IMR-90 (cell line): ENCODE measurements at regions not wholly inside any gene's neighbourhood (a gene's known extent, or its start where the extent isn't known, plus 50 kb on each side); places are given as distances from the start of the nearest gene placed in this dataset.

Experiments
- ATAC-seq: fragments of 200-7000 bp; cut with Tn5 transposase; 2 replicates; pipeline ENCODE4 v1.9.1; 2020; ENCODE audit warnings: low read depth, mild to moderate bottlenecking, moderate library complexity
- BruUV-seq: library from RNA; stranded (reverse); fragments of 400-500 nt; replicated peaks from 2 replicates; lab custom pipeline; 2021; lab: Mats Ljungman, UMichigan
- CTCF ChIA-PET: fragments of 300-600 bp; formaldehyde crosslinking; extraction: SDS; loops from one replicate; lab custom pipeline; 2021; ENCODE audit warnings: antibody characterized with exemption; lab: Yijun Ruan, JAX
- POLR2A ChIA-PET: fragments of 300-600 bp; sonication (Branson Sonifier 250); formaldehyde crosslinking; loops from one replicate; lab custom pipeline; 2022; ENCODE audit warnings: antibody characterized with exemption; ENCODE audit not compliant: unreplicated experiment; lab: Charles Lee
- DNase-seq: peaks from one replicate; pipeline ENCODE4 v3.0.0; 2013
- H2AFZ ChIP-seq: replicated peaks from 2 replicates; pipeline ENCODE3; 2013; ENCODE audit warnings: low read length, mild to moderate bottlenecking; ENCODE audit not compliant: poor library complexity
- H2AK5ac ChIP-seq: 2 replicates; pipeline ENCODE4 v1.6.1; 2013; ENCODE audit warnings: low read depth, low read length, inconsistent platforms
- H2AK9ac ChIP-seq: replicated peaks from 2 replicates; pipeline ENCODE3; 2013; ENCODE audit warnings: mild to moderate bottlenecking, low read depth, low read length, moderate library complexity; ENCODE audit not compliant: poor library complexity
- H2BK120ac ChIP-seq: 2 replicates; pipeline ENCODE4 v1.6.1; 2013; ENCODE audit warnings: low read depth, low read length, inconsistent platforms
- H2BK15ac ChIP-seq: 3 replicates; pipeline ENCODE4 v1.6.1; 2013; ENCODE audit warnings: low read depth, low read length, inconsistent platforms
- H2BK20ac ChIP-seq: 2 replicates; pipeline ENCODE4 v1.6.1; 2013; ENCODE audit warnings: low read depth, mild to moderate bottlenecking, inconsistent platforms, low read length, moderate library complexity
- H2BK5ac ChIP-seq: 2 replicates; pipeline ENCODE4 v1.6.1; 2013; ENCODE audit warnings: mild to moderate bottlenecking, low read depth, low read length, inconsistent platforms; ENCODE audit not compliant: poor library complexity, severe bottlenecking
- H3K14ac ChIP-seq: replicated peaks from 2 replicates; pipeline ENCODE4 v1.6.1; 2013; ENCODE audit warnings: low read depth, low read length, inconsistent platforms
- H3K18ac ChIP-seq: 2 replicates; pipeline ENCODE4 v1.6.1; 2013; ENCODE audit warnings: low read depth, low read length, control low read depth
- H3K23ac ChIP-seq: 2 replicates; pipeline ENCODE4 v1.6.1; 2013; ENCODE audit warnings: low read depth, low read length, inconsistent platforms
- H3K27ac ChIP-seq: 2 replicates; pipeline ENCODE4 v1.5.1; 2013; ENCODE audit warnings: mild to moderate bottlenecking, control low read depth, low read length; ENCODE audit not compliant: insufficient read depth
- H3K27me3 ChIP-seq: 2 replicates; pipeline ENCODE4 v1.6.1; 2013; ENCODE audit warnings: low read length; ENCODE audit not compliant: control insufficient read depth, insufficient read depth
- H3K36me3 ChIP-seq: 2 replicates; pipeline ENCODE4 v1.6.1; 2013; ENCODE audit warnings: low read length, mixed read lengths; ENCODE audit not compliant: control insufficient read depth, insufficient read depth
- H3K4ac ChIP-seq: 2 replicates; pipeline ENCODE4 v1.6.1; 2013; ENCODE audit warnings: low read depth, low read length, inconsistent platforms
- H3K4me1 ChIP-seq: 2 replicates; pipeline ENCODE4 v1.6.1; 2013; ENCODE audit warnings: low read length, mixed read lengths; ENCODE audit not compliant: control insufficient read depth, insufficient read depth
- H3K4me2 ChIP-seq: 2 replicates; pipeline ENCODE4 v1.6.1; 2013; ENCODE audit warnings: low read depth, mild to moderate bottlenecking, control low read depth, low read length, moderate library complexity
- H3K4me3 ChIP-seq: 2 replicates; pipeline ENCODE4 v1.5.1; 2013; ENCODE audit warnings: low read depth, mild to moderate bottlenecking, control low read depth, low read length, moderate library complexity; ENCODE audit not compliant: insufficient read depth
- H3K56ac ChIP-seq: 2 replicates; pipeline ENCODE4 v1.6.1; 2013; ENCODE audit warnings: low read length, inconsistent platforms; ENCODE audit not compliant: insufficient read depth; ENCODE audit errors: extremely low read depth
- H3K79me1 ChIP-seq, 2 experiments: 2 replicates each; pipeline ENCODE4 v1.6.1; 2013; ENCODE audit warnings: low read length in 2 of 2, inconsistent platforms in 1 of 2, low read depth in 1 of 2
- H3K9ac ChIP-seq: 2 replicates; pipeline ENCODE4 v1.6.1; 2013; ENCODE audit warnings: low read depth, low read length, control low read depth
- H3K9me1 ChIP-seq: 2 replicates; pipeline ENCODE4 v1.6.1; 2013; ENCODE audit warnings: low read length, inconsistent platforms; ENCODE audit not compliant: insufficient read depth
- H3K9me3 ChIP-seq: 2 replicates; pipeline ENCODE4 v1.6.1; 2013; ENCODE audit warnings: low read length; ENCODE audit not compliant: control insufficient read depth, insufficient read depth
- H4K20me1 ChIP-seq: 2 replicates; pipeline ENCODE4 v1.6.1; 2013; ENCODE audit warnings: low read length, inconsistent platforms; ENCODE audit not compliant: insufficient read depth
- H4K5ac ChIP-seq: 2 replicates; pipeline ENCODE4 v1.6.1; 2013; ENCODE audit warnings: mild to moderate bottlenecking, low read depth, low read length, control low read depth
- H4K8ac ChIP-seq, 2 experiments: 2 replicates each; pipeline ENCODE4 v1.6.1; 2013; ENCODE audit warnings: low read depth in 2 of 2, low read length in 2 of 2, control low read depth in 1 of 2, inconsistent platforms in 1 of 2
- H4K91ac ChIP-seq: 2 replicates; pipeline ENCODE4 v1.6.1; 2013; ENCODE audit warnings: low read depth, low read length, inconsistent platforms; ENCODE audit not compliant: insufficient read depth
- BHLHE40 ChIP-seq: fragments of 150-350 bp; IDR thresholded peaks from 2 replicates; pipeline ENCODE4 v1.6.1; 2016; ENCODE audit warnings: mild to moderate bottlenecking, low read depth, low read length
- CEBPB ChIP-seq: IDR thresholded peaks from 2 replicates; pipeline ENCODE4 v1.6.1; 2012; ENCODE audit warnings: low read depth, low read length, improper control_type of control experiment
- CHD1 ChIP-seq: IDR thresholded peaks from 2 replicates; pipeline ENCODE4 v1.6.1; 2012; ENCODE audit warnings: low read depth, low read length, improper control_type of control experiment
- ELK1 ChIP-seq: fragments of 150-350 bp; IDR thresholded peaks from 2 replicates; pipeline ENCODE4 v1.6.1; 2016; ENCODE audit warnings: low read depth, mild to moderate bottlenecking, low read length, moderate library complexity, borderline replicate concordance
- FOS ChIP-seq: fragments of 150-350 bp; IDR thresholded peaks from 2 replicates; pipeline ENCODE4 v1.6.1; 2016; ENCODE audit warnings: low read depth, low read length
- MAFK ChIP-seq: IDR thresholded peaks from 2 replicates; pipeline ENCODE4 v1.6.1; 2012; ENCODE audit warnings: low read depth, low read length, improper control_type of control experiment
- MAZ ChIP-seq: IDR thresholded peaks from 2 replicates; pipeline ENCODE4 v1.6.1; 2012; ENCODE audit warnings: low read depth, mild to moderate bottlenecking, low read length, improper control_type of control experiment, moderate library complexity, borderline replicate concordance
- NFE2L2 ChIP-seq: fragments of 150-350 bp; IDR thresholded peaks from 2 replicates; pipeline ENCODE4 v1.6.1; 2016; ENCODE audit warnings: low read depth, mild to moderate bottlenecking, low read length
- RAD21 ChIP-seq: IDR thresholded peaks from 2 replicates; pipeline ENCODE4 v1.6.1; 2012; ENCODE audit warnings: low read length, improper control_type of control experiment
- RCOR1 ChIP-seq: IDR thresholded peaks from 2 replicates; pipeline ENCODE4 v1.6.1; 2012; ENCODE audit warnings: mild to moderate bottlenecking, low read length, improper control_type of control experiment; ENCODE audit not compliant: insufficient replicate concordance
- RFX5 ChIP-seq: IDR thresholded peaks from 2 replicates; pipeline ENCODE4 v1.8.0; 2012; ENCODE audit warnings: low read depth, mild to moderate bottlenecking, low read length, moderate library complexity
- SMC3 ChIP-seq: fragments of 150-350 bp; IDR thresholded peaks from 2 replicates; pipeline ENCODE4 v1.6.1; 2016; ENCODE audit warnings: low read depth, mild to moderate bottlenecking, antibody characterized with exemption, low read length, moderate library complexity
- WGBS, 2 experiments: methylation state at CpG; one replicate each; pipeline versions ENCODE4 v1.1.5 to v1.1.7; 2013; ENCODE audit warnings: missing lambda C conversion rate in 2 of 2; ENCODE audit not compliant: insufficient read length in 1 of 2; ENCODE audit errors: extremely low coverage in 2 of 2; 5-methylcytosine and 5-hydroxymethylcytosine counted together
- dilution Hi-C: fragments of 300-500 bp; cut with HindIII; formaldehyde crosslinking; loops from one replicate; pipeline ENCODE4 v1.14.3; 2018; ENCODE audit warnings: low sequenced_read_pairs; ENCODE audit not compliant: unreplicated experiment
- in situ Hi-C: fragments of 300-500 bp; cut with MboI; formaldehyde crosslinking; loops from 3 replicates; pipeline ENCODE4 v1.14.3; 2019; ENCODE audit warnings: low sequenced_read_pairs, inconsistent platforms, mixed read lengths
- intact Hi-C: fragments of 100-400 bp; cut with micrococcal nuclease; formaldehyde crosslinking; loops from 2 replicates; pipeline ENCODE4 v1.10.0; 2022

DNA sequence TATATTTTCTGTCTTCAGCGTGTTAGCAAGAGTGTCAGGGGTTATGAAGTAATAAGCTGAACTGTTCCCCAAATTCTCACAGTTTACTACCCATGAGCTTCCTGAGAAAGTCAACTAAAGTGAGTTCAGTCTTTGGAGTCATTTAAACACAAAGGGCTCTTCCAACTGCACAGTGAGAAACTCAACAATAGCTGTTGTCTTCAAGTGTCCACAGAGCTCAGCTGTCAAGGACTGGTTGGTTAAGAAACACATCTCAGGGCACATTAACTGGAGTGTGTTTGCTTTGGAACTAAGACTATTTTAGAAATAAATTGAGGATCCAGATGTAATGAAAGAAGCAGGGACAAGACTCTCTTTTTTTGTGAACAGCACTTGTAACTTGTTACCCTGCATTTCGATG lies 241.4 kb upstream of the SOX4 start:
- H2BK120ac ChIP-seq = no peak overlapping the region
- peaks cover 3% of the 10 kb centered on the region; the same call in 1 of the 2 replicates for H3K4me1 ChIP-seq
- no peak overlapping the region for H2BK15ac ChIP-seq
- H4K20me1 ChIP-seq = no peaks in the 10 kb centered on the region
- H3K14ac ChIP-seq = no peak overlapping the region
- no peak overlapping the region for H2BK5ac ChIP-seq
- no peak overlapping the region for H4K5ac ChIP-seq
- 0 out of 2 replicates have a peak, but pooled peaks cover 2% of the 10 kb centered on the region for H3K9me1 ChIP-seq
- no peak overlapping the region for H3K23ac ChIP-seq
- no peak overlapping the region for H4K91ac ChIP-seq
- WGBS, 2 experiments = no CpG with 5 or more reads among the region's 2 CpGs
- no peak overlapping the region for H3K27ac ChIP-seq
- no peaks in the 10 kb centered on the region for H3K9me3 ChIP-seq
- no peak overlapping the region for H4K8ac ChIP-seq
- no peak overlapping the region for H3K18ac ChIP-seq
- no peak overlapping the region for H2AFZ ChIP-seq
- in situ Hi-C loops = no loop called here
- no peaks in the 10 kb centered on the region for H3K36me3 ChIP-seq
- H3K4me3 ChIP-seq = no peak overlapping the region
- H3K4me2 ChIP-seq = no peak overlapping the region
- dilution Hi-C loops = no loop called here
- H3K4ac ChIP-seq = no peak overlapping the region
- no peaks in the 10 kb centered on the region for H3K79me1 ChIP-seq
- no peak for TF ChIP-seq RFX5
- TF ChIP-seq RAD21 = no peak
- no peak for TF ChIP-seq NFE2L2
- no peak for TF ChIP-seq FOS
- no peak for TF ChIP-seq CHD1
- TF ChIP-seq SMC3 = no peak
- no peak for TF ChIP-seq MAZ
- no peak for TF ChIP-seq CEBPB
- no peak for TF ChIP-seq BHLHE40
- TF ChIP-seq RCOR1 = no peak
- TF ChIP-seq MAFK = no peak
- TF ChIP-seq ELK1 = no peak
- H2BK20ac ChIP-seq = no peak overlapping the region
- ATAC-seq = no peak
- BruUV-seq = no TSS peak
- no peaks in the 10 kb centered on the region for H3K27me3 ChIP-seq
- POLR2A ChIA-PET = no interaction called here
- no peak overlapping the region for H3K9ac ChIP-seq
- no peak for DNase-seq
- H2AK9ac ChIP-seq = no peak overlapping the region
- CTCF ChIA-PET = no interaction called here
- H3K56ac ChIP-seq = no peak overlapping the region
- intact Hi-C loops = no loop called here
- H2AK5ac ChIP-seq = no peak overlapping the region
